ENCODE measurements at regions not wholly inside any gene's neighbourhood (a gene's known extent, or its start where the extent isn't known, plus 50 kb on each side); places are given as distances from the start of the nearest gene placed in this dataset.
A peak's percentile ranks its signal among the peaks of the same experiment; 100 is the strongest.

DNA sequence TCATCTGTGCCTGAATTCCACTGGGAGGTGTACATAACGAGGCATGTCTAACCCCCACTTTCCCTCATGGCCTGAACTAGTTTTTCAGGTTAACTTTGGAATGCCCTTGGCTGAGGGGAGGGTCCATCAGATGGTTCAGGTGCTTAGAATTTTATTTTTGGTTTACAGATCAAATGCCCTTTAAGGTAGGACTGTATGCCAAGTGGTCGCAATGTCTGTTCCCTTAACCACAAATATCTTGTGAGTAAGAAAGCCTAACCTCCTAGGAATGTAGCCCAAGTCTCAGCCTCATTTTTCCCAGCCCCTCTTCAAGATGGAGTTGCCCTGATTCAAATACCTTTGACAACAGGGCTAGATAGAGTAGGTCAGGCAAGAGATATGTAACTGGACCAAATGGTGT, 78.4 kb downstream of the RNASET2 start:
- no peak overlapping the region for H3K4me3 ChIP-seq (ENCODE audit: low read length in 3 of 3)
- H3K9ac ChIP-seq (ENCODE audit: low read length in 3 of 3) = no peak overlapping the region
- H3K4me1 ChIP-seq (ENCODE audit: control insufficient read depth in 2 of 3, insufficient read depth in 2 of 3, low read depth in 1 of 3, low read length in 3 of 3) = no peaks in the 10 kb centered on the region
- H3K27ac ChIP-seq (ENCODE audit: low read depth in 2 of 2, low read length in 2 of 2) = no peak overlapping the region
- intact Hi-C loops (cut with DNase I) = no loop called here
- TF ChIP-seq, protein P1, sequence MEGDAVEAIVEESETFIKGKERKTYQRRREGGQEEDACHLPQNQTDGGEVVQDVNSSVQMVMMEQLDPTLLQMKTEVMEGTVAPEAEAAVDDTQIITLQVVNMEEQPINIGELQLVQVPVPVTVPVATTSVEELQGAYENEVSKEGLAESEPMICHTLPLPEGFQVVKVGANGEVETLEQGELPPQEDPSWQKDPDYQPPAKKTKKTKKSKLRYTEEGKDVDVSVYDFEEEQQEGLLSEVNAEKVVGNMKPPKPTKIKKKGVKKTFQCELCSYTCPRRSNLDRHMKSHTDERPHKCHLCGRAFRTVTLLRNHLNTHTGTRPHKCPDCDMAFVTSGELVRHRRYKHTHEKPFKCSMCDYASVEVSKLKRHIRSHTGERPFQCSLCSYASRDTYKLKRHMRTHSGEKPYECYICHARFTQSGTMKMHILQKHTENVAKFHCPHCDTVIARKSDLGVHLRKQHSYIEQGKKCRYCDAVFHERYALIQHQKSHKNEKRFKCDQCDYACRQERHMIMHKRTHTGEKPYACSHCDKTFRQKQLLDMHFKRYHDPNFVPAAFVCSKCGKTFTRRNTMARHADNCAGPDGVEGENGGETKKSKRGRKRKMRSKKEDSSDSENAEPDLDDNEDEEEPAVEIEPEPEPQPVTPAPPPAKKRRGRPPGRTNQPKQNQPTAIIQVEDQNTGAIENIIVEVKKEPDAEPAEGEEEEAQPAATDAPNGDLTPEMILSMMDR (IDR thresholded peaks at IDR 0.05; ENCODE audit: borderline replicate concordance, extremely low read depth, insufficient read depth) = no peak
- no peak for DNase-seq
- H3K27me3 ChIP-seq (ENCODE audit: control insufficient read depth, insufficient read depth, low read length) = no peaks in the 10 kb centered on the region
- FAIRE-seq = no peak
- H3K9me3 ChIP-seq (ENCODE audit: control insufficient read depth in 2 of 3, insufficient read depth in 1 of 3, low read length in 3 of 3) = no peaks in the 10 kb centered on the region
- no peaks in the 10 kb centered on the region for H3K36me3 ChIP-seq (ENCODE audit: control insufficient read depth in 2 of 3, insufficient read depth in 3 of 3, low read length in 3 of 3)

DNA sequence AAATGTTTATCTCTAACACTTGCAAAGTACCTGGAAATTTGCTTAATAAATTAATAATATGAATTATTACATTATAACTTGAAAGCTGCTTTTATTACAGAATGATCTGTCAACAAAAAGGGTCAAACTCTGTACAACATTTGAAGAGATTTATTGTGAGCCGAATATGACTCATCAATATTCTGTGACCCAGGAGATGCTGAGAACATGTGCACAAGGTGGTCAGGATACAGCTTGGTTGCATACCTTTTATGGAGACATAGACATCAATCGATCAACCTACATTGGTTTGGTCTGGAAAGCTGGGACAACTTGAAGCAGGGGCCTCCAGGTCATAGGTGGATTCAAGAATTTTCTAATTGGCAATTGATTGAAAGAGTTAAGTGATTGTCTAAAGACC, 79.0 kb downstream of the RNASET2 start:
- Histone ChIP-seq H3K4me3 (ENCODE audit: low read length in 3 of 3) (no peak overlapping the region), H3K27me3 (ENCODE audit: control insufficient read depth, insufficient read depth, low read length) (no peaks in the 10 kb centered on the region), H3K9me3 (ENCODE audit: control insufficient read depth in 2 of 3, insufficient read depth in 1 of 3, low read length in 3 of 3) (no peaks in the 10 kb centered on the region), H3K36me3 (ENCODE audit: control insufficient read depth in 2 of 3, insufficient read depth in 3 of 3, low read length in 3 of 3) (no peaks in the 10 kb centered on the region), H3K27ac (ENCODE audit: low read depth in 2 of 2, low read length in 2 of 2) (no peak overlapping the region), H3K9ac (ENCODE audit: low read length in 3 of 3) (no peak overlapping the region), H3K4me1 (ENCODE audit: control insufficient read depth in 2 of 3, insufficient read depth in 2 of 3, low read depth in 1 of 3, low read length in 3 of 3) (no peaks in the 10 kb centered on the region)
- FAIRE-seq (no peak), DNase-seq (no peak)
- intact Hi-C loops (cut with DNase I) = no loop called here
- TF ChIP-seq, protein P1 (IDR thresholded peaks at IDR 0.05; ENCODE audit: borderline replicate concordance, extremely low read depth, insufficient read depth) = no peak

DNA sequence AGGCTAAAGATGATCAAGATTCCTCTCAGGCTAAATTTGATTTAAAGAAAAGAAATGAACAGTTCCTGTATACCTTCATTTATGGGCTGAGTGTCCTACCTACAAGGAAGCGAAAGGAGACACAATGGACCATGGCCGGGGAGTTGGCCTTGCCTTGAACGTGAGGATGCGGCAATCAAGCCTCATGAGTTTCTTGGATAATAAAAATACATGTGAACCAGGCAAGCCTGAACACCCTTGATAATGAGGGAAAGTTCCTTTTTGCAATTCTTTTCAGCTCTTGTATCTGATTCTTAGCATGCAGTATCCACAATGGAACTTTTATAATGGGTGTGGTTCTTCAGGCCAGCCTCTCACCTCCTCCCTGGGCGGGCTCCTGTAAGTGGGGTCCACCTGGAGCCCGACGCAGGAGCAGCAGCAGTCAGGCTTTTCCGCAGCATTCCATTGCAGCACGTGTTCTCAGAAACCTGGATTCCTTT, 83.8 kb downstream of the RNASET2 start:
- Histone ChIP-seq H3K4me3 (ENCODE audit: low read length in 3 of 3) (no peak overlapping the region), H3K4me1 (ENCODE audit: control insufficient read depth in 2 of 3, insufficient read depth in 2 of 3, low read depth in 1 of 3, low read length in 3 of 3) (no peaks in the 10 kb centered on the region), H3K9me3 (ENCODE audit: control insufficient read depth in 2 of 3, insufficient read depth in 1 of 3, low read length in 3 of 3) (no peaks in the 10 kb centered on the region), H3K9ac (ENCODE audit: low read length in 3 of 3) (no peak overlapping the region), H3K27me3 (ENCODE audit: control insufficient read depth, insufficient read depth, low read length) (no peaks in the 10 kb centered on the region), H3K36me3 (ENCODE audit: control insufficient read depth in 2 of 3, insufficient read depth in 3 of 3, low read length in 3 of 3) (no peaks in the 10 kb centered on the region), H3K27ac (ENCODE audit: low read depth in 2 of 2, low read length in 2 of 2) (no peak overlapping the region)
- intact Hi-C loops (cut with DNase I) = no loop called here
- FAIRE-seq = no peak
- DNase-seq = peak in 3 of 5 donors; percentile 26 to 33 (median 27)
- TF ChIP-seq, protein P1 (IDR thresholded peaks at IDR 0.05; ENCODE audit: borderline replicate concordance, extremely low read depth, insufficient read depth) = no peak

DNA sequence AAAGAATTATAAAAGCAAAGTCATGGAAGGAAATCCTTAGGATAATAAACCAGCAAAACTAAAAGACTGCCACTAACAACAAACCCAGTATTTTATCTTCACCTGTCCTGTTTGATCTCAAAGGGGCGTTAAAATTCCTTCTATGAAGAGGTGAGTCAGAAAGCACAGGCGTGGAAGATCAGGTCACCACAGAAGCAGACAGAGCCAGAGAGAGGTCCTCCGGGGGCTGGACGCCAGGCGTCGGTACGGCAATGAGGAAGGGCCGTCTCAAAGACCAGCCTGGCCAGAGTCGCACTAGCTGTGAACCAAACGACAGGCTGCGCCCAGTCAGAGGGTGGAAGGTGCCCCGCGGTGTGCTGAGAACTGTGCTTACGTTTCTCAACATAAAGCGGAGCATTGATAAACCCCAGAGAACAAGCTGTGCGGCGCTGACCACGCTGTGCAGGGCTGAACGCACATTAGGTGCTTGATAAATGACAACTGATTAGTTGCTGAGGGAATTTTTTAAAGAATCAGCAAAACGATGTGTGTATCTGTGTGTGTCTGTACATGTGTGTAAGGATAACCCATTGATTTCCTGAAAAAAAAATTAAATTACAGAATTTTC, 85.6 kb downstream of the RNASET2 start:
- no peak for DNase-seq
- Histone ChIP-seq H3K4me3 (ENCODE audit: low read length in 3 of 3) (no peak overlapping the region), H3K9me3 (ENCODE audit: control insufficient read depth in 2 of 3, insufficient read depth in 1 of 3, low read length in 3 of 3) (no peaks in the 10 kb centered on the region), H3K4me1 (ENCODE audit: control insufficient read depth in 2 of 3, insufficient read depth in 2 of 3, low read depth in 1 of 3, low read length in 3 of 3) (no peaks in the 10 kb centered on the region), H3K9ac (ENCODE audit: low read length in 3 of 3) (no peak overlapping the region), H3K27ac (ENCODE audit: low read depth in 2 of 2, low read length in 2 of 2) (no peak overlapping the region), H3K36me3 (ENCODE audit: control insufficient read depth in 2 of 3, insufficient read depth in 3 of 3, low read length in 3 of 3) (no peaks in the 10 kb centered on the region), H3K27me3 (ENCODE audit: control insufficient read depth, insufficient read depth, low read length) (no peaks in the 10 kb centered on the region)
- intact Hi-C loops (cut with DNase I) = no loop called here
- TF ChIP-seq, protein P1 (IDR thresholded peaks at IDR 0.05; ENCODE audit: borderline replicate concordance, extremely low read depth, insufficient read depth) = no peak
- no peak for FAIRE-seq

Measured in kidney (tissue), 13 donors.